NAMALWA (cell line): ENCODE measurements at regions not wholly inside any gene's neighbourhood (a gene's known extent, or its start where the extent isn't known, plus 50 kb on each side); places are given as distances from the start of the nearest gene placed in this dataset.
"Not testable (repeated sequence)": the region's sequence is repeated elsewhere in the genome, so short reads cannot be mapped to it uniquely, and the experiment has no call there.

ENCODE experiments used
- DNase-seq: peaks from one replicate; pipeline ENCODE4 v3.0.0-alpha.2; 2015; ENCODE audit warnings: low spot score

DNA sequence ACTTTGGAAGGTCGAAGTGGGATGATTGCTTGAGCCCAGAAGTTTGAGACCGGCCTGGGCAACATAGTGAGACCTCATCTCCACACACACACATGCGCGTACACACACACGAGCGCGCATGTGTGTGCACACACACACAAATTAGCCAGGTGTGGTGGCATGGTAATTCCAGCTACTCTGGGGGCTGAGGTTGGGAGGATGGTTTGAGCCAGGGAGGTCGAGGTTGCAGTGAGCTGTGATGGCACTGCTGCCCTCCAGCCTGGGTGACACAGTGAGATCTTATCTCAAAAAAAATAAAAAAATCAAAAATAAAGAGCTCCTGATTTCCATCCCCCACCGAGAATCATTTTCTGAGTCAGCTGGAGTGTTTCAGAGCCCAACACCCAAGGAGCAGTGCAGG, 261.5 kb upstream of the PLGLB2 start:
- DNase-seq, result not testable (repeated sequence)

DNA sequence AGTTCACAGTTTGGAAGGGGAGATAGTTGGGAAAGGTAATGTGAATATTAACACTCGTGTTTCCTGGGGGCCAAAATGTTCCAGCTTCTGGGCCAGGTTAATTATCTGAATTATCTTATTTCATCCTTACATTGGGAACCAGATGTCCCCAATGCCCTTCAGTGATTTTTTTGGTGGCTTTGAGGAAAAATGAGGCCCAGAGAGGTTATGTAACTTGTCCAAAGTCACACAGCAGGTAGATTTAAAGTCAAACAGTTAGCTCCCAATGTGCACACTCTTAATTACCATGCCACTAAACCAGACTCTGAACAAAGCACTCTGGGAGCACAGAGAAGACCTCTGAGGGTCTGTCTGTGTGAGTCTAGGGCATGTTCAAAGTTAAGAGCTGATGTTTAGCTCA, 259.9 kb upstream of the PLGLB2 start:
- DNase-seq, result not testable (repeated sequence)

DNA sequence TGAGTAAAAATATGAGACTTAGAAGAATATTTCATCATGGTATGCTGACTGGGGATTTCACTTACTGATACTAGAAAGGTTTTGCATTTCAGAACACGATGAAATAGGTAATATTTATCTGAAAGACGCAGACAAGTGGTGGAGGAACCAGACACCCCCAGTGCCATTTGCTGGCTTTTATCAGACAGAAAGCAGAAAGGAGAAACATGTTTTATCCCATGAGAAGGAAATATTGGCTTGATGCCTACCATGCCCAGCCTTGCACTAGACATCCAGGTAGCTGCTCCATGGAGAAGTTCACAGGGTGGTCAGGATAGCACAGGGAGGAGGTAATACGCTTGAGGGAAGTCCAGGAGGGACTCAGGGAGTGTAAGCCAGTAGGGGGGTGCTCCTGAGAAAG, 258.9 kb upstream of the PLGLB2 start:
- not testable (repeated sequence) for DNase-seq

DNA sequence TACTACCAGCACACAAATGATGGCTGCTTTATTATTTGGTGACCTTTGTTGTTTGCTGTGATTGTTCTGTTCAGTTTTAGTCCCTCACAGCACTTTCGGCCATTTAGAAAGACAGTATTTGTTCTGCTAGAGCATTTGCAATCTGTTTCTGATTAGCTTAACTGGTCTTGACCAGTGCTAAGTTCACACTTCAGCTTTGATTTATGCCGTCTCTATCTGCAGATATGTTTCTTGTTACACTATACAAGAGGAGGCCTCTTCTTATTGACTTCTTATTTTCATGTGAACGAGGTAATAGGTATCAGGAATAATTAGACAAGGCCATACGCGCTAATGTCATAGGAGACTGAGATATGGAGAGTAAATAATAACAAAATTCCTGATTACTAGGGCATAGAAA, 253.0 kb upstream of the PLGLB2 start:
- not testable (repeated sequence) for DNase-seq

DNA sequence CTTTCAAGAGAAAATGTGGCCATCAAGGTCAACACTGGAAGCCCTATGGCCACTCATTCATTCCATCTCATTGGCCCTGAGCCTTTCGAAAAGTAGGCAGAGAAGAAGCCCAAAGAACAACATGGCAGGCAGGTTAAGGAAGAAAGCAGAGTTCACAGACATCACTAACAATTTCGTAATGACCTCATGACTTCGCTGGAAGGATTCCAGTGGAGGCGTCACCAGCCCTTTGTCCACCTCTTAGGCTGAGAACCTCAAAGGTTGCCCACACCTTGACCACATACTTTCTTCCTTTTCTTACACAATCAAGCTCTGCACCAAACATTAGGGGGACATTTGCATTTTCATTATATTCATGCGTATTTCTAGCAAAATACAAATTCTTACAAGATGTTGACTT, 252.4 kb upstream of the PLGLB2 start:
- DNase-seq, result not testable (repeated sequence)

DNA sequence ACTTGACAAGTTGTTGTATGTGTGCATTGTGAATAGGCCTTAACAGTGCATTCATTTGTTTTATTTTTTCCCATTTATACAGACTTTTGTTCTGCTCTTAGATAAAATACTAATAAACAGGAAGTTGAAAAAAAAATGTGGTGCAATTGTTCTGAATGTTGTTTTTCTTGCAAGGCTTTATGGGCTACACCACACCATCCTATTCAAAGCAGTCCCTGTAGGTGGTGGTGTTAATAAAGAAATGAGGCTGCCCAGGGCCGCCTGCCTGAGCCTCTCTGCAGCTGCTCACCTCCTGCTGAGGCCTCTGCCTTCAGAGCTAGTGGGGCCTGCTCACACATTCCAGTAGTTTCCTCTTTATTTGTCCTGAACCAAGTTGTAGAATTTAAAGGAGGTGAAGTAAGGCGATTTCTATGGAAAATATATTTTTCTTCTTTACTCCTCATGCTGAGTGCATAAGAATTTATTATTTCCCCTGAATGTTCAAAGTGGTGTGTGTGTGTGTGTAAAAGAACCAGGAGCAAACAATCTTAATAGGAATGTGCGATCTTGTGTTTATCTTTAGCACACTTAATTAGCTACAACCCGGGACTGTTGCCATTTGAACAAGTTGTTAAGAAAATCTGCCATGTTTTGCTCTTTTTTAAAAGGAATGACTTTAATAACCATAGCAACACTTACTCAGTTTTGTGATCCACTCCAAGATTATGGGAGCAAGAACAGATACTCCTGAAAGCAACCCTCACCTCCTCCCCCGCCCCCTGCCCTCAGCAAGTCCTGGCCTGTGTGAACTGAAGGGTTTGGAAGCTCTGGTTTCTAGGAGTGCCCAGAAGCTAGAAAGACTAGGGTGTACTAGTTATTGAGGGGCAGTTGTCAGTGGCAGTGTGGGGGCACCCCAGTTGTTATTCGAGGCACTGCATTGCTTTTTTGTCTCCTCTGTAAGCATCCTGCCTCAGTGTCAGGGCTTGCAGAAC, 251.6 kb upstream of the PLGLB2 start:
- DNase-seq, result peak; percentile 50

DNA sequence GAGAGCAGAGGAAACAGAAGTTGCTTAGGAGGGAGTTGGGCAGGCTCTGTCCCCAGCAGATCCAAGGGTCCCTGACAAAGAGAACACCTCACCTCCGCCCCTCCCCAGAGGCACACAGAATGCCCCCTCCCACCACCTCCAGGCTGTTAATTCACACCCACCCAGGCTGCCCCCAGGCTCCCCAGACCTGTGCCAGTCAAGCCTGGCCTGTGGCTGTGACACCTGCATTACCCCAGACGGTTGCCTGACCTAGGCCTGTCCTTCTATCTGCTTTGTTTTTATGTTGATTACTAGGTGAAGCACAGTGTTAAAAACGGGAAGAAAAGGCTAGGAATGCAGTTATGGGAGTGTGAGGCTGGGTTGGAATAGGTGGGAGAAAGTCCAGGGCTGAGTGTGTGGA, 250.8 kb upstream of the PLGLB2 start:
- DNase-seq, result not testable (repeated sequence)

DNA sequence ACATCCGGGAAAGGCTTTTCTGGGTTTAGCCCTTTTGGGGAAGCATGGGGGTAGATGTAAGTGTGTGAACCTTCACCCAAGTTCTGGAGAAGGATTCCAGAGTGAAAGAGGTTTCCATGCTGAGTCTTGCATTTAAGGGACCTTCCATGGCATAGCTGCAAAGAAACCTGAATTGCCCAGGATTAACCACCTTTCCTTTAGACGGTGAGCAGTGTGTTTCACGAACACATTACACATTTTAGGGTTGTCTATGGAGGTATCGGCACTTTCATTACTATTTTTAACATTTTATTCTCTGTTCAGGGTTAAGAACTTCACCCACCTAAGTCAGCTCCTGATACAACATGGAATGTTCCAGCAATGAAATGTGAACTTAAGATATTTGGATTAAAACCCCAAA, 250.2 kb upstream of the PLGLB2 start:
- not testable (repeated sequence) for DNase-seq

DNA sequence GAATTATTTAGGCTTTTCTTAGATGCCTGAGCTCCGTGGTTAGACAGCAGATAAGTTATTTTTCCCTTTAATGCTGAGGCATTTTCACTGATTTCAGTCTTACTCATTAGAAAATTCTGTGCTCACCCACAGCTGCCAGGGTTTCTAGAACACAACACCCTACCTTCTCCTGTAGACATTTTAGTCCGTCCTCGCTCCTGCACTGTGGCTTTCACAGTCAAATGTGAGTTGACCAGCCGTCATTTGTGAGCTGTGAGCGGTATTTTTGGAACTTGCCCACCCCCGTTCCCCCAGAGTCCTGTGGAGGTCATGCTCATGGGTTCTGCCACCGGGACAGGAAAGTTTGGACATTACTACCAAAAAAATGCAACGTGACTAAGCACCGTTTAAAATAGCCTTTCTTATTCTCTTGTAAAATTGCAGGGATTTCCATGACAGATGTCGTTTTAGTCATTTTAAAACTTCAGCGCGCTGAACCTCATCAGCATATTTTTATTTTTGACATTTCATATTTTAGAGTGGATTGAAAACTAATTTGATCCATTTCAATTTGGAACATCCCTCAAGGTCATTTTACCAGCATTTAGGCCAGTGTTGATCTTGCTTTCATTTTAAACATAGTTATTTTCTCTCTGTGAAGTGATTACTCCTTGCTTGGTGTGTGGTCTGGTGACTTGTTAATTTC, 249.6 kb upstream of the PLGLB2 start:
- not testable (repeated sequence) for DNase-seq

DNA sequence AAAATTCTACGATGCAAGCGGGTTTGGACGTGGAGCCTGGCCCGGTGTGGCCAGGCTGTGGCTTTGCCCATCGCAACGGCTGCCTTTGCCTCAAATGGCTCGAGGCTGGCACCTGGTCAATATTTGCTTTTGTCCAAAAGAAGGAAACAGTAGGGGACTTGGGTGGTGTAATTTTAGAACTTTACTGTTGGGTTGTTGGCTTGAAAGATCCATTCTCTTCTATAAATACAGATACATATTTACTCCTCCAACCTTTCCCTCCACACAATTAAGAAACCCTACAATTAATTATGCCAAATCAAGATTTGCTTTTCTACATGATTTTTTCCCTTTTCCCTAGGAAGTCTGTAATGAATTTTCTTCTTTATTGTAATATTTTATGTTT, 249.0 kb upstream of the PLGLB2 start:
- not testable (repeated sequence) for DNase-seq

DNA sequence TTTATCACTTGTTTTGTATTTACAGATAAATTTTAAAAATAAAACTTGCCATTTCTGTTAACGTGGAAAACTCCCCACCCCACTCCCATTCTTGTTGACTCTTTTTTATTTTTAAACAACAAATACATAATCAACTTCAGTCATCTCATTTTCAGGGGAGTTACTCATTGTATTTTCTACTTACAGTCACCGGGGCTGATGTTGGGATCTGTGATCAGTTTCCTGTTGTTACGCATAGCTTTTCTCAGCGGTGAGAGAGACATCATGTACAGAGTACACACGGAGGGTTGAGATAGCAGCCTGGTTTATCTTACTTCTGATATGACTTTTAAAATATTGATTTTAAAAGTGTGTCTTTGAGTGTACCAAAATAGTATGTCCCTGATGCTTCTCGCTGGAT, 248.0 kb upstream of the PLGLB2 start:
- DNase-seq, result not testable (repeated sequence)

DNA sequence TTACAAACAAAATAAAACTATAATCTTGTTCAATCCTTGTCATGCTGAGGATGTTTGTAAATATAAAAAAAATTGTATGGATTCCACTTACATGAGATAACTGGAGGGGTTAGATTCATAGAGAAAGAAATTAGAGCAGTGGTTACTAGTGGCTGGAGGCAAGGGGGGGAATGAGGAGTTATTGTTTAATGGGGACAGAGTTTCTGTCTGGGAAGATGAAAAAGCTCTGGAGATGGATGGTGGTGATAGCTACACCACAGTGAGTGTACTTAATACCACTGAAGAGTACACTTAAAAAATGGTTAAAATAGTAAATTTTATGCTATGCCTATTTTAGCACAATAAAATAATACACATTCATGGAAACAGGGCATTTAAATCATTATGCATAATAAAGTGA, 247.5 kb upstream of the PLGLB2 start:
- DNase-seq, result not testable (repeated sequence)

DNA sequence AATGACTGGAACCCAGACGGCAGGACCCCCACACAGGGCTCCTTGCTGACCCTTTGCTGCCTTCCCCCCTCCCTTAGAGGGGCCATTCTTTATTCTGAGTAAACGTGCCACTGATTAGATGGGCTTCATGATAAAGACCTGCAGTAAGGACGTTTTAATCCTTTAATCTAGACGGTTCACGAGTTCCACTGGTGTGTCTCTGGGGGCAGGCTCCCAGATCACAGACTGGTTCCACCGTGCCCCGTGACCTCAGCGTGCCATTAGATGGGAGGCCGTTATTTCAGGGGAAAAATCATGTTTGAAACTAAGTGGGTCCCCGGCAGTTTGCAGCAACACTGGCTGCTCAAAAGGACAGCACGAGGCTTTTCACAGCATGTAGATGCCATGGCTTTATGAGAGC, 246.9 kb upstream of the PLGLB2 start:
- not testable (repeated sequence) for DNase-seq

DNA sequence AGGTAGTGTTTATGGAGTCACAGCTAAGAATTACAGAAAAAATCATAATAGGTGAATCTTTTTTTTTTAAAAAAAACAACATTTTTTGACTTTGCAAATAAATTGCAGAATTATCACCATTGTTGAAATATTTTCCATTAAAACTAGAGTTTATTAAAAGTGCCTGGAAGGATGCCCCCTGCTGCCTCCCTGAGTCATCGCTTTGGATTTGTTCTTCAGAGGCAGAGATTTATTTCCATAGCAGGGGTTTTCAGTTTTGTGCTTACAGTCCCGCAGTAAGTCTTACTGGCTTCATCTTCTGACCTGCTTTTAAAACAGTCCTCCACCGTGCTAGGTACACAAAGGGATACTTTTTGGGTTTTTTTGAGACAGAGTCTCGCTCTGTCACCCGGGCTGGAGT, 244.9 kb upstream of the PLGLB2 start:
- not testable (repeated sequence) for DNase-seq

DNA sequence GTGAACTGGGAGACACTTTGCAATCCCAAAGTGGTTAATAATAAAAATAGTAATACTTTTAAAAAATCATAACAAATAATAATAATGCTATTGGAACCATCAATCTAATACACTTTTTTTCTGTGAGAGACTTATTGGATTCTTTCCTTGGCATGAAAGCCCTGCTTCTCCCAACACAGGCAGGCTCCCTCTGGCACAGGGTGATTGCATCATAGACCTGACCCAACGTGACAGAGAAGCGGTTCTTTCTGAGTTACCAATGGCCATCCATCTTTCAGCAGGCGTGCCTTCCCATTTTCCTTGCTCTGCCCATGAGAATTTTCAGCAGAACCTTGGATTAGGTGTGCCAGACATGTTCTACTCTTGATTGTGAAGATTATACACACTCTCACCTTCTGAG, 242.6 kb upstream of the PLGLB2 start:
- not testable (repeated sequence) for DNase-seq

DNA sequence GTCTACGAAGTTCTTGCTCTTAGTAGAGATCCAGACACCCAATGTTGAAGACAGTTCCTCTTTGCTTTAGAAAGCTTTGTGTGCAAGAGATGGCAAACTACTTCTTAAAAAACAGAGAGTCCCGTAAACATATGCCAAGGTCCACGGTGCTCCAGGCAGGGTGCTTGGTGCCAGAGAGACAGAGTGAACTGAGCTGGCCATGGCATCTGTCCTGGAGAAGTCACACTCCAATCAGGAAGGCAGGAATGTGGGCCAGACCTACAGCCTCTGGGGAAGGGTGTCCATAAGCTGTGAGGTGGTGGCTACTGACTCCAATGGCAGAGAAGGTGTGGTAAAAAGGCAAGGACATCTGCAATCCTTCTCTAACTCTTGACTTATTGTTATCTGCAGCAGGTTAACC, 242.0 kb upstream of the PLGLB2 start:
- DNase-seq, result not testable (repeated sequence)

DNA sequence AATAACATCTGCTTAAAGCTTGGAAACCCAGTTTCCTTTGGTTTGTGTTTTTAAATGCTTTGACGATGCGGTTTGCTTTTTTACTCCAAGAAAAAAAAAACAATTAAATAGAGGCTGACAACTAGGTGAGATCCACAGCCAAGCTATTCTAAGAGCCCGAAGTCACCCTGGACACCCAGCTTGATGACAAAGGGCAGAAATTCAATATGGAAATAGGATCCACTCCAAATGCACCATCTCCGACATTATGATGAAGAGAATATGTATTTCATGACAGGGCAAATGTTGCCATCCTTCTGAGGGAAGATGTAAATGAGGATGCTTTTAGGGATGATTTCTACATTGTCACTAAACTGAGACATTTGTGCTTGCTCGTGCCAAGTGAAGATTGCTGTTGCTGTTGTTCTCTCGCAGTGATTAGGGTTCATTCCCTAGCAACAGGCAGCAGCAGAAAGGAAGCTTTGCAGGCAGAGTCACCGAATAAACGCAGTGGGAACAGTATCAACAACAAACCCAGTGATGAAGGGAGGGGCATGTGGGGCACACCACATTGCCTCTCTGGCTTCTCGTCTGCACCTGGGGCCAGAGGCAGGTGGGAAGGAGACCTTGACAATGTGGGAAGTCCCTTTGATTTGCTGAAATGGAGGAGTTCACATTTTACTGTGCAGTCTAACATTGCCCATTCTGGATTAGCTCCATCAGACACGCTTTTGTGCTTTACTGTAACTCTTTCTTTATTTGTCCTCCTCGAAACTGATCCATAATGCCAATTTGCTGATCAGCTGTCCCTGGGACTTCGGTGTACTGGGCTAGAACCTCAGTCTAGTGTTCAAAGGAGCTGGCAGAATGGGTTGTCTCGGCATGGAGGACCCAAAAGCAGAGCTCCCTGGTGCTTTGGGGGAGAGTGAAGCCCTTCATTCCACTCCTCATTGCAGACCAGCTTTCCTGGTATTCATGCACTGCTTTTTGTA, 240.2 kb upstream of the PLGLB2 start:
- DNase-seq, result not testable (repeated sequence)

DNA sequence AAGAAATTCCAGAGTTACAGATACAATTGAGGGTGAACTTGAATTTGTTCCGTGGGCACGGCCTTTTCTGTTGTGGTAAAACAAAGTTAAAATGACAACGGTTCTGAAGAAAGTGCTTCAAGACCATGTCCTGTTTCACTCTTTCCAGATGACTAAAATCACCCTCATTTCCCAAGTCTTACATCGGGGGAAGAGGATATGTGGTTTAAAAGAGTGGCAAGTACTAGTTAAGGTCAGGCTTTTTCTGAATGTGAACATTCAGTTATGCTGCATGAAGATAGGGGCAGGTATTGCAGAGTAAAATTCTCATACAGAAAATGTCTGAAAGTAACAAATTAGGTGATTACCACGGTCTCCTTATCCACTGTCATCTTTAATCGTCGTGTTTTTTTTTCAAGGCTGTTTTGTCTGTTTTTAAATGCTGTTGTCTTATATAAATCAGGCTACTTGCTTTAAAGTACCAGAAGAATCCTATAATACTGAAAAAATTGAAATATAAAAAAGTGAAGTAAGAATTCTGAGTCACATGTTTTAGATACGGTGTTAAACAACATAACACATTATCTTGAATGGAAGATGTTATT, 236.6 kb upstream of the PLGLB2 start:
- DNase-seq, result not testable (repeated sequence)

DNA sequence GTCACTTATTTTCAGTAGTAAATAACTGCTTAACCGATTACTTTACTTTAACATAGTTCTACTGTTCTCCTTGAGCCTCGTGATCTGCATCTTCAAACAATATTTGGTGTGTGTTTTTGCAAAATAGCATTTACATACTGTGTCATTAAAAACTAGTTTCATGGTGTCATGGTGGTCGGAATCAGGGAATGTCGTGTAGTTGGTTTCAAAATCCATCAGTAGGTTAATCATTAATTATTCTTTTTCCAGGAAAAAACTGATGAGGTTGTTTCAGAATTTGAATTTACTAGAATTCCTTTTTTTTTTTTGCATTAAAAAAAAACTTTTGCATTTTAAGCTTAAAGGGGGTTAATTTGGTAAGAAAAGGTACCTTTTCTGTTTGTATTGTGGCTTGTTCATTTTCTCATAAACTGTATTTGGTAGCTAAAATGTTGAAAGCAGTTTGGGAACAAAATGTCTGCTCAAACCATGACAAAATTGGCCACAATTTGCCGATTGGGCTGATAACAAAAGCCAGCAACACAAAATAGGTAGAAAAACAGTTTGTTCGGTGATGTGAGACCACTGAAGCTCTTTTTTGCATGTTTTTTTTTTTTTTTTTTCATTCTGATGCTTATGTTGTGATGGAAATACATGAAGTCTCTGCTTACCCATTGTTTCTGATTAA, 234.9 kb upstream of the PLGLB2 start:
- not testable (repeated sequence) for DNase-seq

DNA sequence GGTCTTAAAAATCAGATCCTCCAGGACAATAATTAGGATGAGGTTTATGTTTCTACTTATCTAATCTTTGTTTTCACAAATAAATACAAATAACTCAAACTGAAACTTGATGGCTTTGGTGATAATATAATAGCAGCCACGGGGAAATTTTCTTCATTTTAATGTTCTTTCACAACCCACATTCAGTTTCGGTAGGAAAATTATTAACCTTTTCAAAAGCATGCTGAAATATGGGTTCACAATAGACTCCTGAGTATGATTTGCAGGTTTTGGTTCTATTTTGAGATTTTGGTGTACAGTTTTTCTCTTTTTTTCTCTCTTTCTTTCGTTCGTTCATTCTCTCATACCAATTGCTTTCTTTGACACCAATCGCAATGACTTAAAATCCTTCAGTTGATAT, 233.9 kb upstream of the PLGLB2 start:
- DNase-seq, result not testable (repeated sequence)

DNA sequence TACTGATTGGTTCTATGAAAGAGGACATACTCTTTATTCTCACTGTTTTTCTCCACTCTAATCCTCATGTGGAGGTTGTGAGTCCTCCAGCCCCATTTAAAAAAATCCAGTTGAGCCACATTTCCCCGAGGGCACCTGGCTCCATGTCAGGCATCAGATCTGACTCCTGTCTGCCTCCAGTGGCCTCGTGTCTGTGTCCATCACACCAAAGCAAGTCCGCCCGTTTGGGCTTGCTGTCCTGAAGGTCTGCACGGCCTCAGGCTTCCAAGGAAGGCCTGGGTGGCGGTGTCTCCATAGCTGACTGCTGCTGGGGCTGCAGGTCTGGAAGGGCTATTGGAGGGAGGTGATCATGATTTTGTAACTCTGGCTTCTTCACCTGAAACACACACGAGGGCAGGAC, 233.4 kb upstream of the PLGLB2 start:
- not testable (repeated sequence) for DNase-seq
